ENCODE measurements at regions not wholly inside any gene's neighbourhood (a gene's known extent, or its start where the extent isn't known, plus 50 kb on each side); places are given as distances from the start of the nearest gene placed in this dataset.

DNA sequence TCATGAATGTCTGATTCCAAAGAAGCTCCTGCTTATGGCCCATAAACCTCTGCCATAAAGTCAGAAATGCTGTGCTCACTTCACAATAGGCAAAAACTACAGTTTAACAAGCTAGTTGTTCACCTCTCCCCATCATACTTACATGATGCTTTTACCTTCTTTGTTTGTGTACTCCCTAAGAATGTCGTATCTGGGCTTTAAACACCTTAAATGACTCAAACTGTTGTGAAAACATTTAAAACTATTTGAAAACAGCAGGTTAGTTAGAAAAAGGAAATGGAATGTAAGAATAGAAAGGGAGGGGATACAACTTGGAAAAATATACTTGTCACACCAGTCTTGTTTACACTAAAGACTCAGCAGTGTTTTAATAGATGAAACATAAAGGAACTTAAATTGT, 128.2 kb upstream of the AGR3 start:
- intact Hi-C loops (cut with DNase I), result no loop called here
- Histone ChIP-seq H3K9me3 (no peaks in the 10 kb centered on the region), H3K27ac (peak overlapping the region in 2 of 4 donors; percentile 4 to 8), H3K4me1 (peaks cover 0 to 9% (median 5%) of the 10 kb centered on the region in 4 donors), H3K27me3 (no peaks in the 10 kb centered on the region), H3K36me3 (no peaks in the 10 kb centered on the region), H3K4me3 (no peak overlapping the region)
- no peak for DNase-seq
- WGBS, 2 donors, result 19 to 51% methylated on average over 1 of the region's 1 CpG
- TF ChIP-seq POLR2A (IDR thresholded peaks at IDR 0.05) (no peak), EP300 (IDR thresholded peaks at IDR 0.05) (no peak), POLR2AphosphoS5 (IDR thresholded peaks at IDR 0.05) (no peak)
- TF ChIP-seq, protein P1, sequence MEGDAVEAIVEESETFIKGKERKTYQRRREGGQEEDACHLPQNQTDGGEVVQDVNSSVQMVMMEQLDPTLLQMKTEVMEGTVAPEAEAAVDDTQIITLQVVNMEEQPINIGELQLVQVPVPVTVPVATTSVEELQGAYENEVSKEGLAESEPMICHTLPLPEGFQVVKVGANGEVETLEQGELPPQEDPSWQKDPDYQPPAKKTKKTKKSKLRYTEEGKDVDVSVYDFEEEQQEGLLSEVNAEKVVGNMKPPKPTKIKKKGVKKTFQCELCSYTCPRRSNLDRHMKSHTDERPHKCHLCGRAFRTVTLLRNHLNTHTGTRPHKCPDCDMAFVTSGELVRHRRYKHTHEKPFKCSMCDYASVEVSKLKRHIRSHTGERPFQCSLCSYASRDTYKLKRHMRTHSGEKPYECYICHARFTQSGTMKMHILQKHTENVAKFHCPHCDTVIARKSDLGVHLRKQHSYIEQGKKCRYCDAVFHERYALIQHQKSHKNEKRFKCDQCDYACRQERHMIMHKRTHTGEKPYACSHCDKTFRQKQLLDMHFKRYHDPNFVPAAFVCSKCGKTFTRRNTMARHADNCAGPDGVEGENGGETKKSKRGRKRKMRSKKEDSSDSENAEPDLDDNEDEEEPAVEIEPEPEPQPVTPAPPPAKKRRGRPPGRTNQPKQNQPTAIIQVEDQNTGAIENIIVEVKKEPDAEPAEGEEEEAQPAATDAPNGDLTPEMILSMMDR (IDR thresholded peaks at IDR 0.05), result no peak

DNA sequence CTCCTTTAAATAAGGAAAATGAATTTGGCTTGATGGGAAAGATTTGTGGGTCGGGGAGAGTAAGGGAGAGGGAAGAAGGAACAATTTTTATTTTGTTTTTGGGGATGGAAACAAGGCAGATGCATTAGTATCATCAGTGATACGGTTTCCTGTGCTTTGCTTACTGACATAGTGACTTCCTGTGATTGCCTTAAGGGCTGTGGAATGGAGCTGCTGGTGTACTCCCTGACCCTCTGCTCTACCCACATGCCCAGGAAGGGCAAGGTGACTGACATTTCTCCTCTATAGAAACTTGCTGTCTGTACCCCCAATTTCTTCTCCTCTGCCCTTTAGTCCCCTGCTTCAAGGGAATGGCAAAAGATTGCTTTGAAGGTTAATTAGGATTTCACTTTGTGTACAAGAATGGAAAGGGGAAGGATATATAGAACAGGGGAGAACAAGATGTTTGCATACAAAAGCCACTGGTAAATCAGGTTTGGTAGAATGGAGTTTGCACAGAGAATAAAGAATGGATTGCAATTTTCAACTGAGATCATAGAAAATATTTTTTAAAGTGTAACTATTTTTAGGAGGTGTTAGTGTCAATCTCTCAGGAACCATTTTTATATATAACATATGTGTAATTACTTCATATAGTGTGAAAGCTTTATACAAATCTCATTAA, 129.0 kb upstream of the AGR3 start:
- Histone ChIP-seq H3K4me3 (no peak overlapping the region), H3K4me1 (peaks cover 0 to 9% (median 5%) of the 10 kb centered on the region in 4 donors), H3K27ac (no peak overlapping the region), H3K9me3 (no peaks in the 10 kb centered on the region), H3K36me3 (no peaks in the 10 kb centered on the region), H3K27me3 (no peaks in the 10 kb centered on the region)
- TF ChIP-seq POLR2A (IDR thresholded peaks at IDR 0.05) (no peak), POLR2AphosphoS5 (IDR thresholded peaks at IDR 0.05) (no peak), EP300 (IDR thresholded peaks at IDR 0.05) (no peak)
- TF ChIP-seq, protein P1 (IDR thresholded peaks at IDR 0.05), result no peak
- DNase-seq, result no peak
- WGBS, 2 donors, result 45 to 47% methylated on average over 2 of the region's 2 CpGs
- intact Hi-C loops (cut with DNase I), result no loop called here

DNA sequence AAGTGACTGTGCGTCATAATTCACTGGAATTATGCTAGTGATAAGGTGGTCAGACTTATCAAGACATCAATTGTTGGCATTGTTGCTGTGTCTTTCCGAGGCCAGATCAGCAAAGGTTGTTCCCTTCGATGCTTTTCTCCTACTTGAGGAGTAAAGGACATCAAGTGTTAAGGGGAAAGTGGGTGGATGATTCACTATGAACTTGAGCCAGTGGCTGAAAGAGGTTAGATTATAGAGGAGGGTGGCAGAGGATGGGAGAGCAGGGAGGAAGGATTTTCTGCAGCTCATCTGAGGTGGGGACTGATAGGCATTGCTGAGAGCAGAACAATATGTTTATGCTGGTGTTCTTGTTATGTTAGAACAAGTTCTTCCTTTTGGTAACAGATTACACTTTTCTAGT, 131.4 kb upstream of the AGR3 start:
- Histone ChIP-seq H3K4me1 (peaks cover 0 to 9% (median 5%) of the 10 kb centered on the region in 4 donors), H3K27ac (no peak overlapping the region), H3K36me3 (no peaks in the 10 kb centered on the region), H3K4me3 (no peak overlapping the region), H3K27me3 (no peaks in the 10 kb centered on the region), H3K9me3 (no peaks in the 10 kb centered on the region)
- WGBS, 2 donors, result 94 to 95% methylated on average over 3 of the region's 3 CpGs
- intact Hi-C loops (cut with DNase I), result no loop called here
- no peak for DNase-seq
- TF ChIP-seq, protein P1 (IDR thresholded peaks at IDR 0.05), result no peak
- TF ChIP-seq EP300 (IDR thresholded peaks at IDR 0.05), result no peak
- TF ChIP-seq POLR2A (IDR thresholded peaks at IDR 0.05), result no peak
- no peak for TF ChIP-seq POLR2AphosphoS5 (IDR thresholded peaks at IDR 0.05)

DNA sequence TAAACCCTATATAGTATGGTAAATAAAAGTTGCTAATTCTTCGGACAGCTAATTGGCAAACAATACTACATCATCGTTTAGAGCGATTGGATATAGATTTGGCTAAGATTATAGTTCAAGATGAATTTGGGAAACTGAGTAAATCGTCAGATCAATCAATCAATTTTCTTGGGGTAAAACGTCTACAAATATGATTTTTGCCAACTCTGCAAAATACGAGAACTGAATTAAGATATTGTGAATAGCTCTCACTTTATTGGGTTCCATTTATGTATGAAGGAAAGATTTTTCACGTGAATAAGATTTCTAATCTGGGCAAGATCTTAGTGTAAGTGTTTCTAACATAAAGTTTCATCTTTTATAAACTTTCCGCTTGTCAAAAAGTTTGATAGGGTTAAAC, 132.9 kb upstream of the AGR3 start:
- no peak overlapping the region for H3K4me3 ChIP-seq
- no peak overlapping the region for H3K27ac ChIP-seq
- H3K9me3 ChIP-seq, result no peaks in the 10 kb centered on the region
- no peaks in the 10 kb centered on the region for H3K27me3 ChIP-seq
- TF ChIP-seq POLR2AphosphoS5 (IDR thresholded peaks at IDR 0.05) (no peak), POLR2A (IDR thresholded peaks at IDR 0.05) (no peak), EP300 (IDR thresholded peaks at IDR 0.05) (no peak)
- TF ChIP-seq, protein P1 (IDR thresholded peaks at IDR 0.05), result no peak
- no peak for DNase-seq
- H3K4me1 ChIP-seq, result peaks cover 0 to 7% (median 3%) of the 10 kb centered on the region in 4 donors
- intact Hi-C loops (cut with DNase I), result no loop called here
- H3K36me3 ChIP-seq, result no peaks in the 10 kb centered on the region
- 96 to 97% methylated on average over 8 of the region's 8 CpGs for WGBS, 2 donors

DNA sequence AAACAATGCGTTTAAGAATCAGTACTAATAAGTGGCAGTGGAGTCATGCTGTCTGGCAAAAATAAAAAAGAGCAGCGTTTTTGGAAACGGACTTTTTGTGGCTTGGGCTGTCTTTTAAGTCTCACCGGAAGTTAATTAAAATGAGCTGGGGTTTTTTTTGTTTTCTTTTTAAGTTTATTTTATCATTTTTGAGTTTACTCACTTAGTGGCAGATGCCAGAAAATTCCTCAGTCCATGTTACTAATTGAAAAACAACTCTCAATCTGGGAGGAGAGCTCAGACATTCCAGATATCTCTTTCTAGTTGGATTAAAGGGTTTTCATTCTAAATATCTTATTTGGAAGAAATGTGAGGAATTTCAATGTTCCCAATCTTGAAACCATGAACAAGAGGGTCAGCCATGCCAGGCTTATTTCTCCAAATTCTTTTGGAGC, 133.8 kb upstream of the AGR3 start:
- 66 to 83% methylated on average over 4 of the region's 4 CpGs for WGBS, 2 donors

More for the DNA sequence above, 133.8 kb upstream of the AGR3 start:
- DNase-seq, result no peak
- Histone ChIP-seq H3K4me3 (no peak overlapping the region), H3K36me3 (no peaks in the 10 kb centered on the region), H3K9me3 (no peaks in the 10 kb centered on the region), H3K27ac (peak overlapping the region in 1 of 4 donors; percentile 22), H3K4me1 (peaks cover 0 to 2% (median 0%) of the 10 kb centered on the region in 4 donors), H3K27me3 (no peaks in the 10 kb centered on the region)
- TF ChIP-seq, protein P1 (IDR thresholded peaks at IDR 0.05), result no peak
- TF ChIP-seq POLR2AphosphoS5 (IDR thresholded peaks at IDR 0.05) (no peak), POLR2A (IDR thresholded peaks at IDR 0.05) (no peak), EP300 (IDR thresholded peaks at IDR 0.05) (no peak)
- intact Hi-C loops (cut with DNase I), result no loop called here

Measured in sigmoid colon (tissue), 6 donors.